ENCODE measurements at regions not wholly inside any gene's neighbourhood (a gene's known extent, or its start where the extent isn't known, plus 50 kb on each side); places are given as distances from the start of the nearest gene placed in this dataset.

DNA sequence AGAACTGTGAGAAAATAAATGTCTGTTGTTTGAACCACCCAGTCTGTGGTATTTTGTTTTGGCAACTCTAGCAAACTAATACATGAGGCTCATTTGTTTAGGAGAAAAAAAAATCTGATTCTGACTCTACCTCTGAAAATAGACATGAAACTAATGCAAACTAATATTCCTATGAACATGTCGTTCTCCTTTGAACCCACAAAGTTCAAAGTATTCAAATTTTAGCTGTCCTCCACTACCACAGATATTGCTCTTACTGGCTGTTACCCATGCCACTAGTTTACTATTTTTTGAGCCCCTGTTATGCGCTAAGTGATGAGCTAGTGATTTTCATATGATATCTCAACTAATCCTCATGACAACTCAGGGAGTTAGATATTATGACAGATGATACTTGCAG lies 58.8 kb upstream of the ZNF804B start:
- DNase-seq = no peak

DNA sequence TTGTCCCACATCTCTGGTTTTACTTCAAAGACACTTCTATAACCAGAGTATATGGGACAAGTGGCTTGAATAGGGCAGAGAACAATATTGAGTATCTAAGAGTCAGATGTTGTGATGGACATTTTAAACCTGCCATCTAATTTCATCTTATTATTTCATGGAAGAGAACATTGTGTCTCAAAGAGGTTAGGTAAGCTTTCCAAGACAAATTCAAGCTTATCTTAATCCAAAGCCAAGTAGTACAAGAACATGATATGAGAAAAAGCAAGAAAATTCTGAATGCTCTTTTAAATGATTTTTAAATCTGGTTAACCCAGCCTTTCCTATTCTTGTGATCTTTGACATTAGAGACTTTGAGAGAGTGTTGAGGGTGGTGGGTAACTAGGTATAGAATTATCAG lies 65.3 kb upstream of the ZNF804B start:
- DNase-seq = no peak

DNA sequence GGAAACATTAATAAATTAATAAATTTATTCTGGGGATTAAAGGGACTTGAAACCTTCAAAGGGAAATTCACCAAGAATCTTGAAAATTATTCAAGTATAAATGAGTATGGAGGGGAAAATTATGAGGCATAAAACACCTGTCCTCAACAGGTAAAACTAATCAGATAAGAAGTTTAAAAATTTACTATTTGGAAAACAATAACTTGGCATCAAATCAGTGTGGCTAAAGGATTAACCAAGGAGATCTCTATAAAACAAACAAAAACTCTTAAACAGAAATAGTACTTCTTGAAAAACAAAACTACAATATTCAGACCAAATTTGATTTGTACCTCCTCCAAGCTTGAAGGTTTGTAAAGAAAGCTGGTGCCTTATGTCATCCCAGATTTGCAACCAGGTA lies 66.4 kb upstream of the ZNF804B start:
- DNase-seq = no peak

DNA sequence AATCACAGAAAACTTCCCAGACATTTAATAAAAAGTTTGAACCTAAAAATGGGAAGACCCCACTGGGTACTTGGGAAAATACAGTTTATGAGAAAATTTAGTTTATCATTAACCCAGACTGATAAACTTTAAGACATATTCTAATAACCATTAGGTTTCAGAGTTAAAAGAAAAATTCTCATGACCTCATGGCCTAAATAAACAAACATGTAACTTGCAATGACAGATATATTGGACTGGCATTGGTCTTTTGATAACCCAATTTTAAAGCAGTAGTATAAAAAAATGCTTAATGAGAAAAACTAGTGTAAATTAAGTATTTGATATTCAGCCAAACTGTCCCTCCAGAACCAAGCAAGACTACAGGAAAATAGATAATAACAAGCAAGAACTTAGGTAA lies 67.0 kb upstream of the ZNF804B start:
- no peak for DNase-seq

DNA sequence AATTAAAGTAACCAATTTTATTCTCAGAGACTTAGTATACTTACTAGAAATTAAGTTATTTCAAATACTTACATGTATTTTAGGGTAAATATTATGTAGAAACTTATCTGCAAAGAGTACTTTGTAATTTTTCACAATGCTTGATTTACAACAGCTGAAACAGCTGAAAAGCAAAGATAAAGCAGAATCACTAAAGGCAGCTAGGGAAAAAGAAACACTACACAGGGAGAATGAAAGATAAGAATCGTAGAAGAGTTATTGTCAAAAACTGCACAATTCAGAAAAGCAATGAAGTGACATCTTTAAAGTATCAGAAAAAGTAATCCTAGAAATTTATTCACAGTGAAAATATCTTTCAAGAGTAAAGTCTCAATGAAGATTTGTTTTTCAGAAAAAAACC lies 69.7 kb upstream of the ZNF804B start:
- DNase-seq = no peak

DNA sequence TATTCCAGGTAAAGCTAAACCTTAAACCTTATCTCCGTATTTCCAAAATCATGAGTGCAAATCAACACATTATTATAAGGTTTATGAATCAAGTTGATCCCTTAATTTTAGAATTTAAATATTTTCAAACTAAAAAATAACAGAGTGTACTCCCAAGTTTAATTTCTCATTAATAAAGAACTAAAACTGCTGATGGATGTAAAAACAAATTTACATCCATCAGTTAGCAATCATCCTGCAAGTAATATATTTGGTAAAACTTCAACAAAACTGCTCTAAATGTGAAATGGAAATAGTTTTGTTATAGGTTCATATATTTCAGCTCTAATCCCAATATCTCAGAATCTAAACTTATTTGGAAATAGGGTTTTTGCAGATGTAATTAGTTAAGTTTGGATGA lies 71.3 kb upstream of the ZNF804B start:
- DNase-seq = no peak

DNA sequence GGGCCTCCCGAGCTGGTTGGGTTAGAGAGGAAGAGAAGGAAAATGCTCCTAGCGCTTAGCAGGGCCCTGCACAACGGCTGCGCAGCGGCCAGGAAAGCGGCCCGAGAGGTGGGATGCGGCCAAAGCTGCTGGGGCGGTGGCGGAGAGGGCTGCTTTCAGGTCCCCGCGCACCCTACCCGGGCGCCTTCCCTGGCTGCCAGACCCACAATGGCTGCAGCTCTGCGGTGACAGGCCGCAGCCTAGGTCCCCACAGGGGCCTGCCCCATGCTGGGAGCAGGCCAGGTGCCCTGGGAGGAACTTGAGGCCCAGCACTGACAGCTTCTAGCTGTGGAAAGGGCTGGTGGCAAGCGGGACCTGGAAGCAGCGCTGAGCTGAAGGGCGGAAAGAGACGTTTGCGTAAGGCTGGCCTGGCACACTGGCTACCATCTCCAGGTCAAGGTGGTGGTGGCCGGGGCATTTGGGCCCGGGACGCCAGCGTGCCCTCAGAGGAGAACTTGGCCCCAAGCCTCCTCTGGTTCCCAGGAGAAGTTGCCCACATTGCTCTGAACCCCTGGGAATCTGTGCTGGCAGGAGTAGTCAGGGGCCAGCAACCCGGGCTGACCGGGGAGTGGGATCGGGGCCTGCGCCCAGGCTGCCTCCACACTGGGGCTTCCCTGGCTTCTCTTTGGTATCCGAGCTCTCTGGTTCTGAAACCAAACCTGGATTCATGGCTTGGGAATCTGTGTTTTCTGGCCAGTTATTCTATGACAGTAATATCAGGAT lies 72.9 kb upstream of the ZNF804B start:
- DNase-seq = no peak

DNA sequence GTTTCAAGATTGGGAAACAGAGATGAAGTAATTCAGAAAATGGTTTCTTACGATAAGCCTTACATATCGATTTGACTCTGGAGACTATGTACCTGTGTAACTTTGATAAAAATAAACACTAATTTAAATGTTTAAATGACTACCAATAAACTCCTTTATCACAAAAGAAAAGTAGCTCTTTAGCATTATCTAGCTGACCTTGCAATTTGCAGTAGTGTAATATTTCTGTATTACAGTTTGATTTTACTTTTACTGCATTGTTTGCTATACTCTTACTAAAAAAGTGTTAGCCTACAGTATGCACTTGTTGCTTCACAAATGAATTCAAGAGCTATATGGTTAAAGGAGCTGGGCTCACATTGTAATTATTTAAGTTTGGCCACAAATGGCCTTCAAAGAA lies 77.8 kb upstream of the ZNF804B start:
- no peak for DNase-seq

DNA sequence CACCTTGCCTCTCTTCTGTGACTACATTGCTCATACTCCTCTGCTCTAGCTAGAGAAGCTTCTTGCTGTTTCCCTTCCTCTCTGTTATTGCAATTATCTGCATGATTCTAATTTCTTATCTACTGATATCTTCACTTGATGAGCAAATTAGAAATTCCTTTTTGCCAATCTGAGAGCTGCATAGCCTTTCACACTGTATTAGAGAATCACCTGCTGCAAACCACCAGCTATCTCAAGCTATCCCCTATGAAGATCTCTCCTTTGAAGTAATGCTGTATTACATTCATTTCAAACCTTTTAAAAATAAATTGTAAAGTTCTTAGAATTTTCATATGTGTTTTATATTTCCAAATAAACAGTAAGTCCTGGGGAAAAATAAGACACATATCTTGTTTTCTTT lies 89.0 kb upstream of the ZNF804B start:
- DNase-seq = no peak

DNA sequence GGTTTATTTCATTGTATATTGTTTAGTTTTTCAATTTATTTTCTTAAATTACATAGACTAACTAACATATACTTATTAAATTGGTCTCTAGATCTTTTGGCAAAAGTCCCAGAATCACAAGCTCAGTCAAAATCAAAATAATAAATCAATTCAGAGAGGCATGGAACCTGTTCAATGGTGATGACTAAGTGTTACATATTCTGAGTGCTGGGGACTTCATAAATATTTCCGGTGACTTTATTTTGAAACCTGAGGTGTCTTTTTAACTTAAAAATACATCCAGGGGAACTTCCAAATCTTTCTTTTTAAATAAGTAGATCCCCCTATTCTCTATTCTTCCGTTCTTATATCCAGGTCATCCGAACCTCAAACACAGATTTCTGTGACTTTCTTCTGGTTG lies 89.6 kb upstream of the ZNF804B start:
- no peak for DNase-seq

DNA sequence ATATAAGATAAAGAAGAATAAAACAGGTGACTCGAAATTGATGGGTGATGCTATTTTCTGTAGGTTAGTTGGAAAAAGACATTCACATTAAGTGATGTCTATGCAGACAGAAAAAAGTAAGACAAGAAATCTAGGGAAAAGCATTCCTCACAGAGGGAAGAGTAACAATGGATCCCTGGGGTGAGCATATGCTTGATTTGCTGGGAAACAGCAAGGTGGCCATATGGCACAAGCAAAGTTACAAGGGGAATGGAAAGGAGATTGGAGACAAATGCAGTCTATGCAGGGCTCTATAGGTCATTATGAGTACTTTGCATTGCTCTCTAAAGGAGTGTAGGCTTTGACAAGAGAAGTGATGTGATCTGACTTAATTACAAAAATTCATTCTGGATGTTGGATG lies 90.9 kb upstream of the ZNF804B start:
- DNase-seq = no peak

DNA sequence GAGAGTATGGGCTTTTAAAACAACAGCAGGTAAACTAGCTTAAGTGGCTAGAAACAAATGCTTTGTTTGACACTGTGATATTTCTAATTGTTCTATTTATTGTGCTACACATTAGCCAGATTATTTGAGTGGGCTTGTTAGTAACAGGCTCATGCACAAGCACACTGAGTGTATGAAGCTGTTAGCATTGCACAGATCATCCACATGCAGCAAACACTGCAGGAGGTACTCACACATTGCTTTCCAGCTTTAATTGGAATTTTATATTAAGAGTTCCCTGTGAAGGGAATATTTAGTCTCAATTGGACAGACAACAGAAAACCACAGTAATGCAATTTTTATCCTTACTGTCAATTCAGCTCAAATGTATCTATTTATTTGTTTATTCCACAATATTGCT lies 92.9 kb upstream of the ZNF804B start:
- DNase-seq = no peak

DNA sequence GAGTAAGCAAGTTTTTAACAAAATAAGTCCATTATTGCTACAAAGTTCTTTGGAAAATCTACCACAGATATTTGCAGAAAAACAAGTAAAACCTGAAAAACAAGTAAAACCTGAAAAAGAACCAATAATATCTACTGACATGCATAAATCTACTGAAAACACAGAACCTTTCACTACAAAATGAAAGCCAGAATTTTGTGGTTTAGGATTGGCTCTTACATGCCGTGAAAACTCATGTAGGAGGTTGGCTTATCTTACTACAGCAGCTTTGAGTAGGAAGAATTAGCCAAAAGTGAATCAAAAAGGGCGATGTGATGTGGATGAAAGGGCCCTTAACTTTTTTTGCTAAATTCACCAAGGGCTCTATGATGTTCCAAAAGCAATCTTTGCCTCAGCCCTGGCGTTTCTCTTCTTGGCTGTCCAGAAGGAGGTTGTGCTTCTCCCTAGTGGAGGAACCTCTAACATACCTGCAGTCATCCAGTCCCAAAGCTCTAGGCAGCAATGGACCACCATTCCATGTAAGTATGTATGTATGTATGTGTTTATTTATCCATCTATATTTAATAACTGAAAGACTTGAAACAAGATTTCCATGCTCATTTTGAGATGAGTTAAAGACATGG lies 93.5 kb upstream of the ZNF804B start:
- DNase-seq = no peak

DNA sequence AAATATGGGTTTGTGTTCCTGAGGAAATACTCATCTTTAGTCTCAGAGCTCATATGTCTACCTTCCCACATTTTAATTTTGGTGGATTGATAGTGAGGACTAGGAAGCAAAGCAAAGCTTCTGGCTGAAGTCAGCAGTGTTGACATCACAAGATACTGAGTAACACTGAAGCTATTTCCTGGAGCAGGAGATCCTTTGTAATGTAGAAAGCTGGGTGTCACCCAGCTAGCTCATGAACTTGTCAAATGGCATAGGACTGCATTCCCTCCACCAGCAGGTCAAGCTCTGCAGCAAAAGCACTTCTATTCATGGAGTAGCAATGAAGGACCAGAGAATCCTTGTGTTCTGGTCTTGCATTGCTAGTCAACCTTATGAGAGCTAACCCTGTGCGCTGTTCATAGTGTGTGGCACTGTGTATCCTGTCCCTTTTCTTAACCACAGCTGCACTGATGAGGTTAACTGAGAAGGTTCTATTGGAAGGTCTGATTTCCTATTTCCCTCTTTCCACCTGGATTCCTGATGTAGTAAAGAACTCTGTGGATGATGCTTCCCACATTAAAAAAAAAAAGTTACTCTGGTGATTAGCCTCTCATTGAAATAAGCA lies 94.8 kb upstream of the ZNF804B start:
- no peak for DNase-seq

DNA sequence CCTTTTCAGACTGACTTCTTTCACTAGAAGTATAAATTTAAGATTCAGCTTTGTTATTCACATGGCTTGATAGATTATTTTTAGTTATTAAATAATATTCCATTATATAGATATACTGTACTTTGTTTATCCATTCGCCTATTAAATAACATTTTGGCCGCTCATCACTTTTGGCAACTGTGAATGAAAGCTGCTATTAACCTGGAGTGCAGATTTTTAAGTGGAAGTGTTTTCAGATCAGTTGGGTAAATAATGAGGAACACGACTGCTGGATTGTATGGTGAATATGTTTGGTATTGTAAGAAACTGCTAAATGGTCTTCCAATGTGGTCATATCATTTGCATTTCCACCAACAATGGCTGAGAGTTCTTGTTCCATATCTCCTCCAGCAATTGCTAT lies 97.6 kb upstream of the ZNF804B start:
- no peak for DNase-seq

DNA sequence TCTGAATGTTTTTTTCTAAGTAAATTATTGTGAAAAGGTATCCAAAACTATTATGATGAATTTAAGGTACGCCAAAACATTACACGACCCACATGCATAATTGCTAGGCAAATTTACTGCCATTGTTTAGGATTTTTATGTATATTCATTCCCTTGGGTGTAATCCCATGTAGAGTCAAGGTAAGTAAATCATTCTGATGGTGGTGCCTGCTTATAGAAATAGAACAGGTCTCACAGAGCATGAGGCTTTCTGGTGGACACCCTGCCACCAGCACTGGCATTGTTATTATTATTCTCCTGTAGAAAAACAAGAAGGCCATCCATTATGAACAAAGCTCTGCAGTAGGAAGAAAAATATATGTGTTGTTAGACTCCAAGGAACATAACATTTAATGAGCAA lies 111.7 kb upstream of the ZNF804B start:
- no peak for DNase-seq

DNA sequence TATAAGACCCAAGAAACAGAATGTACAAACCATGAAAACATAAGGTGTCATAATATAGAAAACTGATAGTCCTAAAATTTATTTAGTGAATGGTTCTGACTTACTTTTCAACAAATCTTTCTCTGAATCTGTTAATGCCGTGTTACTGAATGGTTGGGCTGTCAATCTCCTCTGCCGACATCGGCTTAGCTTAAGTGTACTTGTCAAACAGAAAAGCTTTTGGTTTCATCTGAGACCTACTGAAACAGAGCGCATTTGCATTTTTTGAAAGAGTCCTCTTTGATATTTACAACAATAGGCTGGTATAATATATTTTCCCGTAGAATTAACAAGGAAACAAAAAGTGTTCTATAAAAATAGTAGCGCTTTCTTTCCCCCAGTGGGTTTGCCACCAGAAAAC lies 120.9 kb upstream of the ZNF804B start:
- DNase-seq = no peak

DNA sequence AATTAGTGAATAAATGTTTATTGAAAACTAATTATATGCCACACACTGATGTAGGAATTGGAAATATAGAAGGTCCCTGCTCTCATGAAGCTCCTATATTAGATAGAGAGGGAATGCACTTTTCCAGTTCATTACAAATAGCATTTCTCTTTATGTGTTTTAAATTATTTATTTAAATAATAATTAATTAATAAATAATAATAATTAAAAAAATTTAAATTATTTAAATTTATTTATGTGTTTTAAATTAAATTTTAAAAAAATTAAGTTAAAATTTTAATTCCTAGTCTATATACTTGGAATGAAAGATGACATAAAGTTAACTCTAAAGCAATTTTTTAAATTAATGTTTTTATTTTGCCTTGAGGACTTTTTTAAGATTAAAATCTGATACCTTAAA lies 121.7 kb upstream of the ZNF804B start:
- no peak for DNase-seq

DNA sequence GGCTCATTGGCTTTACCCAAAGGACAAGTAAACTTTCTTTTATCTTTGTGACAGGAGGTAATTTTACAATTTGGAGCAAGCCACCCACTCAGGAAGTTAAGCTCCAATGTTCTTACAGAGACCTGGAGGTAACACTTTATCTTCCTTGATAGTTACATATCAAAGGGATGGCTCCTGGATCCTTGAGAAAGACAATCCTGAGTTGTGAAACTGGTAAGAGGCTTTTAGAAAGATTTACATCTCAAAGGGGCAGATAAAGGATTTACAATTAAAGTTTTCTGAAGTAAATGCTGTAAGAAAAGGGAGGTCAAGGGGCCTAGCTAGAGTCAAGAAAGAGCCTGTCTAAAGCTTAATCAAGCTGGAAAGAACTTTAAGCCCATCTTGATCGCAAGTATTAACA lies 124.4 kb upstream of the ZNF804B start:
- no peak for DNase-seq

DNA sequence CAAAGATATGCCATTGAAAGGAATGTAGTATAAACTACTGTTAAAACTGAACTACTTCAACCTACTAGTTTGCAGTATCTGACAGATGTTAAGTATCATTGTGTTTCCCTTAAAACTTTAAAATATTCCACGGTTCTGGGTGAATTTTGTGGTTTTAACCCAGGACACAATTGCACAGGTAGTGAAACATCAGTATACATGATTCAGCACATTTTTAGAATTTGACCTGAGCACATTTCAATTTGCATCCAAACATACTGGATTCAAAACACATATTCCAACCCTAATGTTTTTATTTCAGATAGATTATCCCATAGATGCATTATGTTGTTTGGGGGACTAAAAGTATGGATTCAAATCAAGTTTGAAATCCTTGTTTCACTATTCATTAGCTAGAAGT lies 129.9 kb upstream of the ZNF804B start:
- DNase-seq = no peak

DNA sequence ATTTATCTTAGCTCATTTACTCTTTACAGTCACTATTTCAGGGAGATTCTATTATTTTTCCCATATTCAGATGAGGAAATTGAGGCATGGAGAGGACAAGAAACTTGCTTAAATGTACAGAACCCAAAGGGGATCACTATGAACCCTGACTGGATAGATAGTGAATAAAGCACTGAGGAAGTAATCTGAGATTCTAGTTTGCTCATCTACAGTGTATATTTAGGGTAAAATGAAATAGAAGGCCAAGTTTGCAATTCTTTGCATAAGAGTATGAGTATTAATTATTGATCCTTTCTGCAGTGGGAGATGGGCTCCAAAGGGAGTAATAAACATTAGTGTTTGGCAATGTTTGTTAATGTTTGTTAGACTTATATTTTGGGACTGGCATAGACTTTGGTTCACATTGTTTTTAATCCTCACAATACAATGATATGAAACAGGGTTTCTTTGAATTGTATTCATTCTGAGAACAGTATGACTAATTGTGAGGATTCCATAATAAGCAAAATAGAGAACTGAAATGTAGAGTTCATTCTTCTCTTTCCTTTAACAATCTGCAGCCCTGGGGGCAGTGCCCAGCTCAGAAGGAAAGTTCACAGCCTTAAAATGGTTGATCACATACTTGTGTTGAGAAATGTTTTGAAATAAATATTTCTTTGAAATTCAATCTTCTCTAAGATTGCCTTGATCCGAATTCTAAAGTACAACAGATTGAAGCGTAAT lies 131.0 kb upstream of the ZNF804B start:
- no peak for DNase-seq

DNA sequence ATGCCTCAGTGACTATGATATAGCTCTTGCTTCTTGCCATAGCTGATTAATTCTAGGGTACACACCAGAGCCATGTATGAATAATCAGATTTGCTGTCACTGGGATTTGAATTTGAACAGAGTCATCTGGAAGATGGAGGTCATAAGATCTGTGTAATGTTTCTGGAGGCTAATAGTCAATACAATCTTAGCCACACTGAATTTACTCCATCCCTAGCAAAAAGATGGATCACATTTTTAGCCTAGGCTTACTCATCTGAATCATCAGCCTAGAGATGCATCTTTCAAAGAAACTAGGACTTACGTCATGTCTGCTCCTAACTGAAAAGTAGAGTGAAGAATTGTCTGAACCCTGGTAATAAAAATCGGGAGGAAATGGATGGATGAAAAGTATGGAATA lies 142.3 kb upstream of the ZNF804B start:
- DNase-seq = no peak

DNA sequence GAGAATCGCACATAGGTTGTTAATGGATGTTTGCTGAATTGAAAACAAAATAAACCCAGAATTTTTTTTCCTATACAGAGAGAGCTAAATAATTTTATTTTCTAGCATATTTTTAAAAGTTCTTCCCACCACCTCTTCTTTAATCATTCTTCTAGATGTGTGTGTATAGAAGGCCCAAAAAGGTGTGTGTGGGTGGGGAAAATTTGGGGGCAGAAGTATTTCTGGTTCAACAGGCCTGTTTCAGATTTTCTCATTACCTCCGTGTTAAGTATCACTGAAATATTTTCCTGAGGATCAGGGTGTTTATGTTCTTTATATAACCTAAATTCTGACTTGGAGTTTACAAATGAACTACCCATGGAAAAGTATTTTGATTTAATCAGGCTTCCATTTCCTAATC lies 144.2 kb upstream of the ZNF804B start:
- DNase-seq = no peak

DNA sequence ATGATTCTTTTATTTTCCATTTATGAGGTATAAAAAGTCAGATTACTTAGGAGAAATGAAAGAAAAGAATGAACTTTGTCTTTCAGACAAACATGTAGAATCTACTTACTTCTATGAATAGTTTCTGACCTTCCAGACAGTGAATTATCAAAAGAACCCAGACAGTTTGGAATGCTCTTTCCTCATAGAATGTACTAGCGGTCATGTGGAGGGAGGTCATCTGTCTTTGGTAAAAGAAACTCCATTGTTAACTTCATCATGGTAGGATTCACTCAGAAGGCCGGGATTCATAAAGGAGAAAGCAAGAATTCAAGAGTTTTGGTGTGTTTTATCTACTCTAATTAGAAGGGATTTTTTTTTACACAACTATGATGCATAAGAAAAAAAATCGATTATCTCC lies 144.8 kb upstream of the ZNF804B start:
- DNase-seq = no peak

All from stimulated activated CD4-positive, alpha-beta T cell treated with anti-CD3 and anti-CD28 coated beads, Interleukin-2, amount 100 ng/mL, for 24 hours (primary cell).